ENCODE measurements at regions not wholly inside any gene's neighbourhood (a gene's known extent, or its start where the extent isn't known, plus 50 kb on each side); places are given as distances from the start of the nearest gene placed in this dataset.

GRCh38 chr18:77899972-77900754, 650.5 kb downstream of the GALR1 start:
- TF ChIP-seq CTCF (IDR thresholded peaks at IDR 0.05 in 8 of 11, conservative IDR thresholded peaks at IDR 0.05 in 3 of 11), result peak in 10 of 11 experiments; percentile 39 to 82 (median 71)
- no peak for TF ChIP-seq POLR2A (IDR thresholded peaks at IDR 0.05)

All from spleen (tissue), 7 donors.